Lung (tissue), 11 donors: ENCODE measurements at regions not wholly inside any gene's neighbourhood (a gene's known extent, or its start where the extent isn't known, plus 50 kb on each side); places are given as distances from the start of the nearest gene placed in this dataset.
"Not testable (repeated sequence)": the region's sequence is repeated elsewhere in the genome, so short reads cannot be mapped to it uniquely, and the experiment has no call there.

Source experiments
- ATAC-seq: fragments of 200-7000 bp; cut with Tn5 transposase; one replicate; pipeline ENCODE4 v1.9.1; 2020; ENCODE audit warnings: moderate number of reproducible peaks; ENCODE audit not compliant: insufficient read depth, low FRiP score
- DNase-seq, 3 donors: peaks; one replicate each; pipeline ENCODE4 v3.0.0-alpha.2; 2013 to 2017
- H3K27ac ChIP-seq, 2 donors: one replicate each; pipeline ENCODE4 v1.5.1; 2013; ENCODE audit warnings: mild to moderate bottlenecking in 2 of 2, moderate library complexity in 2 of 2, control low read depth in 1 of 2, inconsistent platforms in 1 of 2, low read depth in 1 of 2, low read length in 1 of 2
- H3K27me3 ChIP-seq, 3 donors: one replicate each; pipeline ENCODE4 v1.5.1; 2013; ENCODE audit warnings: low read length in 2 of 3; ENCODE audit not compliant: control insufficient read depth in 3 of 3, insufficient read depth in 3 of 3
- H3K36me3 ChIP-seq, 4 donors: one replicate each; pipeline ENCODE4 v1.5.1; 2013; ENCODE audit warnings: low read length in 4 of 4, mild to moderate bottlenecking in 1 of 4, moderate library complexity in 1 of 4; ENCODE audit not compliant: control insufficient read depth in 4 of 4, insufficient read depth in 4 of 4
- H3K4me1 ChIP-seq, 5 donors: one replicate each; pipeline ENCODE4 v1.5.1; 2013; ENCODE audit warnings: low read length in 5 of 5, mild to moderate bottlenecking in 2 of 5, moderate library complexity in 1 of 5; ENCODE audit not compliant: control insufficient read depth in 5 of 5, insufficient read depth in 5 of 5
- H3K4me3 ChIP-seq: one replicate; pipeline ENCODE4 v1.5.1; 2013; ENCODE audit warnings: mild to moderate bottlenecking, control low read depth, moderate library complexity
- H3K9ac ChIP-seq, 2 donors: one replicate each; pipeline ENCODE4 v1.5.1; 2013; ENCODE audit warnings: low read length in 2 of 2, control low read depth in 1 of 2; ENCODE audit not compliant: insufficient read depth in 1 of 2
- H3K9me3 ChIP-seq, 4 donors: one replicate each; pipeline ENCODE4 v1.5.1; 2013; ENCODE audit warnings: low read length in 3 of 4, mild to moderate bottlenecking in 1 of 4, moderate library complexity in 1 of 4; ENCODE audit not compliant: control insufficient read depth in 4 of 4, insufficient read depth in 3 of 4
- WGBS, 2 donors: extraction: QIAGEN DNeasy Blood & Tissue Kit; methylation state at CpG; one replicate each; pipeline ENCODE4 v1.1.7; 2013; 5-methylcytosine and 5-hydroxymethylcytosine counted together
- TF ChIP-seq, protein P1 (sequence below): IDR thresholded peaks from 2 replicates; pipeline ENCODE4 v1.5.1; 2012; ENCODE audit warnings: mild to moderate bottlenecking; ENCODE audit errors: control extremely low read depth, extremely low read depth
- donor health status: control.
- donor health status: control.
- donor health status: Bipolar disorder and iron deficiency.
- donor health status: healthy.
- donor health status: DM: yes; HTN: yes; CAD: no.

DNA sequence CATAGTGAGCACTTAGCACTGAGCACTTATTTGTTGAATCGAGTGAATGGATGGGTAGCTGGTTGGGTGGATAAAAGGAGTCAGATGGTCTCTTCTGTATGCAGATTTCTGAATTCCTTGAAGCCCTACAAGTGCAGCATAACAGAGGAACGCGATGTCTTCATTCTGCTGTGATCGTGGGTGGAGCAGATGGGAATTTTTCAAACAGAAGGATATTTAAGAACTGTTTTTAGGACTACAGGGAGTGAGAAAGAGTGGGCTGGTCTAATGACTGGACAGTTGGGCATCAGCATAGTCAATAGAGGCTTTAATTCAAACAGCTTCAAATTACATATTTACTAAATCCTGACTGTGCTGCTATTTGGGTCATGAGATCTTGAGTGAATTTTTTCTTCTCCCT, 253.2 kb downstream of the CEMIP2 start:
- no peaks in the 10 kb centered on the region for H3K36me3 ChIP-seq
- 87 to 88% methylated on average over 4 of the region's 4 CpGs for WGBS, 2 donors
- no peak overlapping the region for H3K4me3 ChIP-seq
- ATAC-seq (no peak), DNase-seq (no peak)
- no peak overlapping the region for H3K9ac ChIP-seq
- TF ChIP-seq, protein P1, sequence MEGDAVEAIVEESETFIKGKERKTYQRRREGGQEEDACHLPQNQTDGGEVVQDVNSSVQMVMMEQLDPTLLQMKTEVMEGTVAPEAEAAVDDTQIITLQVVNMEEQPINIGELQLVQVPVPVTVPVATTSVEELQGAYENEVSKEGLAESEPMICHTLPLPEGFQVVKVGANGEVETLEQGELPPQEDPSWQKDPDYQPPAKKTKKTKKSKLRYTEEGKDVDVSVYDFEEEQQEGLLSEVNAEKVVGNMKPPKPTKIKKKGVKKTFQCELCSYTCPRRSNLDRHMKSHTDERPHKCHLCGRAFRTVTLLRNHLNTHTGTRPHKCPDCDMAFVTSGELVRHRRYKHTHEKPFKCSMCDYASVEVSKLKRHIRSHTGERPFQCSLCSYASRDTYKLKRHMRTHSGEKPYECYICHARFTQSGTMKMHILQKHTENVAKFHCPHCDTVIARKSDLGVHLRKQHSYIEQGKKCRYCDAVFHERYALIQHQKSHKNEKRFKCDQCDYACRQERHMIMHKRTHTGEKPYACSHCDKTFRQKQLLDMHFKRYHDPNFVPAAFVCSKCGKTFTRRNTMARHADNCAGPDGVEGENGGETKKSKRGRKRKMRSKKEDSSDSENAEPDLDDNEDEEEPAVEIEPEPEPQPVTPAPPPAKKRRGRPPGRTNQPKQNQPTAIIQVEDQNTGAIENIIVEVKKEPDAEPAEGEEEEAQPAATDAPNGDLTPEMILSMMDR: no peak
- H3K9me3 ChIP-seq: no peaks in the 10 kb centered on the region
- H3K27ac ChIP-seq: no peak overlapping the region
- H3K27me3 ChIP-seq: no peaks in the 10 kb centered on the region
- peaks cover 0 to 6% (median 4%) of the 10 kb centered on the region in 5 donors for H3K4me1 ChIP-seq

DNA sequence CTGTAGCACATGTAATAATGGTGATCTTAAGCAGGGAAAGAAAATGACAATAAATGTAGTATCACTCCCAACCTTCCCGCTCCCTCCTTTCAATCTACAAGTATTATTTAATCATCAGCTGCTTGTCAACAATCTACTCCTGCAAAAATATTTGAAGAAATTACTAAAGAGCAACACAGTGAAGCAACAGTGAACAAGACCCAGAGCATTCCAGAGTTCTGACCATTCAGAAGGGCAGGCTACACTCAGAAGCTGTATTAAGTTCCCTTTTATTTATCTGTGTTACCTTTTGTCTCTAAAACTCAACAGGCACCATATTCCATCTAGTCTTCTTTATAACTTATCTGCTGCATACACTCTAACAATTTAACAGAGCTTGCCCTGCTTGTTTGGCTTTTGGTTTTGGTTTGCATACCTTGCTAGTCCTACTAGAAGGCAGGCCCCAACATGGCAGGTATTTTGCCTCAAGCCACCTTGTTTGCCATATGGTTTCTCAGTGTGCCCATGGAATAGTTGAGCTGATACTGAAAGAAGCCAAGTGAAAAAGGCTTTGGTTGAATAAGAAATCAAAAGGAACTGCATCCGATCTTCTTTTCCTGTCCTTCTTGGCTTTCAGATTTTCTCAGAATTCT, 253.9 kb downstream of the CEMIP2 start:
- Histone ChIP-seq H3K9ac (no peak overlapping the region), H3K36me3 (no peaks in the 10 kb centered on the region), H3K4me3 (no peak overlapping the region), H3K4me1 (peaks cover 0 to 6% (median 3%) of the 10 kb centered on the region in 5 donors), H3K27me3 (no peaks in the 10 kb centered on the region), H3K27ac (no peak overlapping the region), H3K9me3 (no peaks in the 10 kb centered on the region)
- 88 to 89% methylated on average over 2 of the region's 2 CpGs for WGBS, 2 donors
- TF ChIP-seq, protein P1: no peak
- DNase-seq (no peak), ATAC-seq (no peak)

DNA sequence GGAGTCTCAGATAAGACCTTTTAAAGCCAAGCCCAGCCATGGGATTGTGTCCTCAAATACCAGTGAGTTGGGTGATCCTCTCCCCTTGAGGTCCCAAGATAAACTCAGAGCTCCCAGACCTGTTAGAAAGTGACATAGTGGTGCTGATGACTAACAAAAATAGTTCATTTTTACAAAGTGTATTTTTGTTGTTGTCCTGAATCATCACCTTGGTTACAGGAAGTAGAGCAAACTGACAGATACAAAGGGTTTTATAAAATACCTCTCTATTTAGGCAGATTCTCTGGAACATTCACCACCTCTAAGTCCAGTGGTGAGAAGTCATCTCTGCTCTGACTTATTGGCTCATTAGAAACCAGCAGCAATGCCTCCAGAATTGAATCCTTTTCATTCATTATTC, 259.3 kb downstream of the CEMIP2 start:
- no peak for ATAC-seq
- TF ChIP-seq, protein P1: no peak

DNA sequence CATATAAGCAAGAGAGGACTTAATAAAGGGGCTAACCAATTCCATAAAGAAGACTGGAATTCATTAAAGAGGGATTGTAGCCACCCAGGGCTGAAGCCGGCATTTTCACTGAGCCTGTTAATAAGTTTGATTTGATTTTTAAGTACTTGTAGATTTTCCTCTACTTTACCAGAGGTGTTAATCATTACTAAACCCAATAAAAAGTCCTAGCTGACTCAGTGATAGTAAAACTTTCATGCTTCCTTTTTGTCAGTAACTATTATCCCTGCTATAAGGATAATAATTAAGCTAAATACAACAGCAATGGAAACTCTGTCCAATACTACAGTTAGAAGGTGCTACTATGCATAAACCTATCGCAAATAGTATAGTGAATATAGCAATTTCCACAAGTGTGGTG, 260.2 kb downstream of the CEMIP2 start:
- not testable (repeated sequence) for DNase-seq, H3K36me3 ChIP-seq, H3K9me3 ChIP-seq, H3K4me3 ChIP-seq, H3K27me3 ChIP-seq, ATAC-seq, H3K4me1 ChIP-seq, H3K27ac ChIP-seq, H3K9ac ChIP-seq
- 84 to 94% methylated on average over 2 of the region's 2 CpGs for WGBS, 2 donors

More for the DNA sequence above, 259.3 kb downstream of the CEMIP2 start:
- Histone ChIP-seq H3K9ac (no peak overlapping the region), H3K36me3 (no peaks in the 10 kb centered on the region), H3K9me3 (no peaks in the 10 kb centered on the region), H3K4me3 (no peak overlapping the region), H3K4me1 (no peaks in the 10 kb centered on the region), H3K27me3 (no peaks in the 10 kb centered on the region), H3K27ac (no peak overlapping the region)
- DNase-seq: no peak
